ENCODE measurements at regions not wholly inside any gene's neighbourhood (a gene's known extent, or its start where the extent isn't known, plus 50 kb on each side); places are given as distances from the start of the nearest gene placed in this dataset.

GRCh38 chr3:186418671-186419145 is 56.7 kb upstream of the DGKG start:
- TF ChIP-seq CTCF (IDR thresholded peaks at IDR 0.05) (no peak), POLR2A (IDR thresholded peaks at IDR 0.05) (no peak)
